ENCODE measurements at regions not wholly inside any gene's neighbourhood (a gene's known extent, or its start where the extent isn't known, plus 50 kb on each side); places are given as distances from the start of the nearest gene placed in this dataset.
"Not testable (repeated sequence)": the region's sequence is repeated elsewhere in the genome, so short reads cannot be mapped to it uniquely, and the experiment has no call there.

DNA sequence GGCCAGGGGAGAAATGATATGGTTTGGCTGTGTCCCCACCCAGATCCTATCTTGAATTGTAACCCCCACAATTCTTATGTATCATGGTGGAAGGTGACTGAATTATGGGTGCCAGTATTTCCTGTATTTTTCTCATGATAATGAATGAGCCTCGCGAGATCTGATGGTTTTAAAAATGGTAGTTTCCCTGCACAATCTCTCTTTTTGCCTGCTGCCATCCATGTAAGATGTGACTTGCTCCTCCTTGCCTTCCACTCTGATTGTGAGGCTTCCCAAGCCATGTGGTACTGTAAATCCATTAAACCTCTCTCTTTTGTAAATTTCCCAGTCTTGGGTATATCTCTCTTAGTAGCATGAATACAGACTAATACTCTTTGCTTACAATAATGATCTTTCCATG is 1453.9 kb upstream of the B3GALT2 start:
- TF ChIP-seq, protein P1, sequence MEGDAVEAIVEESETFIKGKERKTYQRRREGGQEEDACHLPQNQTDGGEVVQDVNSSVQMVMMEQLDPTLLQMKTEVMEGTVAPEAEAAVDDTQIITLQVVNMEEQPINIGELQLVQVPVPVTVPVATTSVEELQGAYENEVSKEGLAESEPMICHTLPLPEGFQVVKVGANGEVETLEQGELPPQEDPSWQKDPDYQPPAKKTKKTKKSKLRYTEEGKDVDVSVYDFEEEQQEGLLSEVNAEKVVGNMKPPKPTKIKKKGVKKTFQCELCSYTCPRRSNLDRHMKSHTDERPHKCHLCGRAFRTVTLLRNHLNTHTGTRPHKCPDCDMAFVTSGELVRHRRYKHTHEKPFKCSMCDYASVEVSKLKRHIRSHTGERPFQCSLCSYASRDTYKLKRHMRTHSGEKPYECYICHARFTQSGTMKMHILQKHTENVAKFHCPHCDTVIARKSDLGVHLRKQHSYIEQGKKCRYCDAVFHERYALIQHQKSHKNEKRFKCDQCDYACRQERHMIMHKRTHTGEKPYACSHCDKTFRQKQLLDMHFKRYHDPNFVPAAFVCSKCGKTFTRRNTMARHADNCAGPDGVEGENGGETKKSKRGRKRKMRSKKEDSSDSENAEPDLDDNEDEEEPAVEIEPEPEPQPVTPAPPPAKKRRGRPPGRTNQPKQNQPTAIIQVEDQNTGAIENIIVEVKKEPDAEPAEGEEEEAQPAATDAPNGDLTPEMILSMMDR (IDR thresholded peaks at IDR 0.05; ENCODE audit: low read depth, low read length) = no peak
- no peak for DNase-seq (ENCODE audit: extremely low read depth, low read depth)

DNA sequence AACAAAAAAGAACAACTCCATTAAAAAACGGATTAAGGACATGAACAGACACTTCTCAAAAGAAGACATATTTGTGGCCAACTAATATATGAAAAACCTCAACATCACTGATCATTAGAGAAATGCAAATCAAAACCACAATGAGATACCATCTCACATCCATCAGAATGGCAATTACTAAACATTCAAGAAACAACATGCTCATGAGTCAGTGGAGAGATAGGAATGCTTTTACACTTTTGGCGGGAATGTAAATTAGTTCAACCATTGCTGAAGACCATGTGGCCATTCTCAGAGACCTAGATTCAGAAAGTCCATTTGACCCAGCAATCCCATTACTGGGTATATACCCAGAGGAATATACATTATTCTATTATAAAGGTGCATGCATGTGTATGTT is 1442.6 kb upstream of the B3GALT2 start:
- TF ChIP-seq, protein P1 (IDR thresholded peaks at IDR 0.05; ENCODE audit: low read depth, low read length) = no peak
- no peak for DNase-seq (ENCODE audit: extremely low read depth, low read depth)

DNA sequence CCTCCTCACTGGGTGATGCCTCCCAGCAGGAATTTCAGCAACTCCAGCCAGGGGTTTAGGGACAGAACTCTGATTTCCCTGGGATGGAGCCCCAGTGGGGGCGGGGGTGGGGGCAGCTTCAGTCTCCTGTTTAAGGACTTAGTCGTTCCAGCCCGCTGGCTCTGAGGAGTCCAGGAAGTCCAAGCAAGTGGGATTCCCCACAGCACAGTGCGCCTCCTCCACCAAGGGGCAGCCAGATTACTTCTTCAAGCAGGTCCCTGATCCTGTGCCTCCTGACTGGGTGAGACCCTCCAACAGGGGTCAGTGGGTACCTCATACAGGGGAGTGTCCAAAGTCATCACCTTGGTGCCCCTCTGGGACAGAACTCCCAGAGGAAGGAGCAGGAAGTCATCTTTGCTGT is 1438.4 kb upstream of the B3GALT2 start:
- TF ChIP-seq, protein P1 (IDR thresholded peaks at IDR 0.05; ENCODE audit: low read depth, low read length) = no peak
- no peak for DNase-seq (ENCODE audit: extremely low read depth, low read depth)

DNA sequence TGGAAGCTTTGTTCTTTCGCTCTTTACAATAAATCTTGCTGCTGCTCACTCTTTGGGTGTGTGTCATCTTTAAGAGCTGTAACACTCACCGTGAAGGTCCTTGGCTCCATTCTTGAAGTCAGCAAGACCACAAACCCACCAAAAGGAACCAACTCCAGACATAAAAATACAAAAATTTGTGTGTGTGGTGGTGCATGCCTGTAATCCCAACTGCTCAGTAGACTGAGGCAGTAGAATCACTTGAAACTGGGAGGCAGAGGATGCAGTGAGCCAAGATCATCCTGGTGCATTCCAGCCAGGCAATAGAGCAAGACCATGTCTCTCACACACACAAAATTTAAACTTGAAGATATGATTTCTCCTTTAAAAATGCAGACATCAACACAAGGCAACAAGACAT is 1431.7 kb upstream of the B3GALT2 start:
- TF ChIP-seq, protein P1 (IDR thresholded peaks at IDR 0.05; ENCODE audit: low read depth, low read length) = no peak
- DNase-seq (ENCODE audit: extremely low read depth, low read depth) = no peak

DNA sequence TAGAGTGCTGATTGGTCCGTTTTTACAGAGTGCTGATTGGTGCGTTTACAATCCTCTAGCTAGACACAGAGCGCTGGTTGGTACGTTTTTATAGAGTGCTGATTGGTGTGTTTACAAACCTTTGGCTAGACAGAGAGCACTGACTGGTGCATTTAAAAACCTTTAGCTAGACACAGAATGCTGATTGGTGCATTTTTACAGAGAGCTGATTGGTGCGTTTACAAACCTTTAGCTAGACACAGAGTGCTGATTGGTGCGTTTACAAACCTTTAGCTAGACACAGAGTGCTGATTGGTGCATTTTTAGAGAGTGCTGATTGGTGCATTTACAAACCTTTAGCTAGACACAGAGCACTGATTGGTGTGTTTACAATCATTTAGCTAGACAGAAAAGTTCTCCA is 1430.9 kb upstream of the B3GALT2 start:
- DNase-seq (ENCODE audit: extremely low read depth, low read depth) = not testable (repeated sequence)

DNA sequence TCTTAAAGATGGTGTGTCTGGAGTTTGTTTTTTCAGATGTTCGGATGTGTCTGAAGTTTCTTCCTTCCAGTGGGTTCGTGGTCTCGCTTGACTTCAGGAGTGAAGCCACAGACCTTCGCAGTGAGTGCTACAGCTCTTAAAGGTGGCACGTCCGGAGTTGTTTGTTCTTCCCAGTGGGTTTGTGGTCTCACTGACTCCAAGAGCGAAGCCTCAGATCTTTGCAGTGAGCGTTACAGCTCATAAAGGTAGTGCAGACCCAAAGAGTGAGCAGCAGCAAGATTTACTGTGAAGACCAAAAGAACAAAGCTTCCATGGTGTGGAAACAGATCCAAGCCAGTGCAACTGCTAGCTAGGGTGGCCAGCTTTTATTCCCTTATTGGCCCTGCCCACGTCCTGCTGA is 1430.4 kb upstream of the B3GALT2 start:
- DNase-seq (ENCODE audit: extremely low read depth, low read depth) = no peak
- TF ChIP-seq, protein P1 (IDR thresholded peaks at IDR 0.05; ENCODE audit: low read depth, low read length) = no peak

DNA sequence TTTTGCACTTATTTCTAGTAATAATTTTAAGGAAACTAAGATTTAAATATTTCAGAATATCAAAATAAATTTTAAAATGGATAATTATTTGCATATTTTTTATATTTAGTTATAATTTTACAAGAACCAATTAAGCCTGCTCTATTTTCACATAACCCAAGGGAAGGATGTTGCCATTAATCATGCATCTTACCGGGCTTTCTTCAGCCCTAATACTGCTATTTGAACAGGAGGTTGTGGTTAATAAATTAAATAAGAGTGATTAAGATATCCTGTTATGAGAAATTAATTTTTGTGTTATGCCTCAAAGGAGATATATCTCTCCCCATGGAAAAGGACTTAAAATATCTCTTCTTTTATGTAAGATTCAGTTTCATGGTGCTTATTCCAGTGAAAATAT is 1415.8 kb upstream of the B3GALT2 start:
- TF ChIP-seq, protein P1 (IDR thresholded peaks at IDR 0.05; ENCODE audit: low read depth, low read length) = no peak
- no peak for DNase-seq (ENCODE audit: extremely low read depth, low read depth)

DNA sequence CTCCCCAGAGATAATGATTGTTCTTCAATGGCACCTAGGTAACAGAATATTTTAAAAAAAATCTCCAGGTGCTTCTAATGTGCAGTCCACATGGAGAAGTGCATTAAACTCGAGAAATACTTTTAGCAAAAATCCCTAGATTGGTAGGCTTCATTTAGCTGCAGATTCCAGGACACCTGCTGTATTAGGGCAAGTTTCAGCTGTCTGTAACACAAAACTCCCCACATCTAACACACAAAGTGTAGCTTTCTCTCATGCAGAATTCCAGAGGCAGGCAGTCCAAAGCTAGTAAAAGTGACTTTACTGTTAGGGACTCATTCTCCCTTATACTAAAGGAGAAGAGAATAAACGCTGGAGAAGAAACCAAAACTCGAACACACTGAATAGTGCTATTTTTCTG is 1414.3 kb upstream of the B3GALT2 start:
- DNase-seq (ENCODE audit: extremely low read depth, low read depth) = no peak
- TF ChIP-seq, protein P1 (IDR thresholded peaks at IDR 0.05; ENCODE audit: low read depth, low read length) = no peak
